ENCODE measurements at regions not wholly inside any gene's neighbourhood (a gene's known extent, or its start where the extent isn't known, plus 50 kb on each side); places are given as distances from the start of the nearest gene placed in this dataset.

DNA sequence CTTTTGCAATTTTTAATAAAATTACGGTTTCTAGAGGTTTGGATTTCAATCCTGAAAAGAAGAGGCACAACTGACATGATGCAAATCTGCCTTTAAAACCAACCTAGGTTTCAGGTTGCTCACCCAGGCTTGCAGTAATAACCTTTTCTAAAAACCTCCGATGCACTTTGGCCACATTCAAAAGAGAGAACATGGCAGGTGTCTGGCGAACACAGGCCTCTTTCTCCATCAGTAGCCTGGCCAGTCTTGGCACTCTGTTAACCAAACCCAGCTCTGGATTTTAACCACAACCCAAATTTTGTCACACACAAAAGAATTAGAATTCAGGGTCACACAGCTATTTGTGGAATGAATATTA, 55.8 kb upstream of the MAFB start:
- H3K27me3 Mint-ChIP-seq, result peaks cover 26% of the 10 kb centered on the region
- TF ChIP-seq, protein P1, sequence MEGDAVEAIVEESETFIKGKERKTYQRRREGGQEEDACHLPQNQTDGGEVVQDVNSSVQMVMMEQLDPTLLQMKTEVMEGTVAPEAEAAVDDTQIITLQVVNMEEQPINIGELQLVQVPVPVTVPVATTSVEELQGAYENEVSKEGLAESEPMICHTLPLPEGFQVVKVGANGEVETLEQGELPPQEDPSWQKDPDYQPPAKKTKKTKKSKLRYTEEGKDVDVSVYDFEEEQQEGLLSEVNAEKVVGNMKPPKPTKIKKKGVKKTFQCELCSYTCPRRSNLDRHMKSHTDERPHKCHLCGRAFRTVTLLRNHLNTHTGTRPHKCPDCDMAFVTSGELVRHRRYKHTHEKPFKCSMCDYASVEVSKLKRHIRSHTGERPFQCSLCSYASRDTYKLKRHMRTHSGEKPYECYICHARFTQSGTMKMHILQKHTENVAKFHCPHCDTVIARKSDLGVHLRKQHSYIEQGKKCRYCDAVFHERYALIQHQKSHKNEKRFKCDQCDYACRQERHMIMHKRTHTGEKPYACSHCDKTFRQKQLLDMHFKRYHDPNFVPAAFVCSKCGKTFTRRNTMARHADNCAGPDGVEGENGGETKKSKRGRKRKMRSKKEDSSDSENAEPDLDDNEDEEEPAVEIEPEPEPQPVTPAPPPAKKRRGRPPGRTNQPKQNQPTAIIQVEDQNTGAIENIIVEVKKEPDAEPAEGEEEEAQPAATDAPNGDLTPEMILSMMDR (IDR thresholded peaks at IDR 0.05; ENCODE audit: unreplicated experiment), result no peak
- H3K4me1 Mint-ChIP-seq (ENCODE audit: low read depth), result no peaks in the 10 kb centered on the region
- H3K27ac Mint-ChIP-seq, result no peak overlapping the region
- no peak overlapping the region for H3K4me3 Mint-ChIP-seq (ENCODE audit: low read depth)
- H3K36me3 Mint-ChIP-seq (ENCODE audit: insufficient read depth), result no peaks in the 10 kb centered on the region
- DNase-seq (ENCODE audit: low spot score, unreplicated experiment), result no peak
- H3K9me3 Mint-ChIP-seq (ENCODE audit: low read depth), result no peaks in the 10 kb centered on the region

DNA sequence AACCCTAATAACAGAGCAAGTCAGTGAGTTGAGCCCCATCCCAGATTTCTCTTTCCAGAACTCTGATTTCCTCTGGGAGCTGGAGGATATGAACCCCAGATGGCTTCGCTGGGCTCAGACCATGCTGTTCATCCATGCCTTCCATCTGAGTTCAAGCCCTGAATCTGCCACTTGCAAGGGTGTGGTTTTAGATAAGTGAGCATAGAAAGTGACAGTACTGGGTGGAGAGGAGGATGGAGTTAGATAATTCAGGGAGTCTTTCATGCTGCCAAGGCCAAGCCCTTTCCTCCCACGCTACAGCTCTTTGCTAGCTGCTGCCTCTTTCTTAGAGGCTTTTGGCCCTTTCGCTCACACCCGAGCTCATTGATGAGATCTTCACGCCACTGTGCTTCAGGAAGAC, 57.2 kb upstream of the MAFB start:
- TF ChIP-seq, protein P1 (IDR thresholded peaks at IDR 0.05; ENCODE audit: unreplicated experiment), result no peak
- Mint-ChIP-seq H3K27me3 (peaks cover 24% of the 10 kb centered on the region), H3K4me3 (ENCODE audit: low read depth) (no peak overlapping the region), H3K27ac (no peak overlapping the region), H3K4me1 (ENCODE audit: low read depth) (no peaks in the 10 kb centered on the region), H3K36me3 (ENCODE audit: insufficient read depth) (no peaks in the 10 kb centered on the region), H3K9me3 (ENCODE audit: low read depth) (no peaks in the 10 kb centered on the region)
- no peak for DNase-seq (ENCODE audit: low spot score, unreplicated experiment)

DNA sequence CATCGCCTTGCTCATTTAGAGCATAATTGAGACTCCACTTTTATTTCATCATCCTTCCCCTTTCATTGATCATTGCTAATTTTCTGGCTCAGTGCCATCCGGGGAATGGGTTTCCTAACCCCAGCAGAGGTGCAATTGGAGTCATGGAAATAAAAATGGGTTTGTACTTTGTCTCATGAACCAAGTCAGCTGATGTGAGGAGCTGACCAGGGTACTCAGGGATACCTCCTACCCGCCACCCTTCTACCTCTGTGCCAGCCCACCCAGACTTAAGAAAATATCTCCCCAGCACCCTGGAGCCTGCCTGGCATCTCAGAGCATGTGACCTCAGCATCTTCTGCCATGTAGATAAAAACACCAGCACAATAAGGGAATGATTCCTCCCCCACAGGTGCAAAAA, 59.1 kb upstream of the MAFB start:
- no peaks in the 10 kb centered on the region for H3K9me3 Mint-ChIP-seq (ENCODE audit: low read depth)

GRCh38 chr20:40749985-40750506, 61.0 kb upstream of the MAFB start:
- Mint-ChIP-seq H3K36me3 (ENCODE audit: insufficient read depth) (no peaks in the 10 kb centered on the region), H3K4me1 (ENCODE audit: low read depth) (no peaks in the 10 kb centered on the region), H3K4me3 (ENCODE audit: low read depth) (no peak overlapping the region), H3K27ac (no peak overlapping the region), H3K27me3 (peaks cover 18% of the 10 kb centered on the region), H3K9me3 (ENCODE audit: low read depth) (no peaks in the 10 kb centered on the region)
- no peak for DNase-seq (ENCODE audit: low spot score, unreplicated experiment)
- TF ChIP-seq, protein P1 (IDR thresholded peaks at IDR 0.05; ENCODE audit: unreplicated experiment), result no peak

More for the DNA sequence above, 59.1 kb upstream of the MAFB start:
- H3K27ac Mint-ChIP-seq, result no peak overlapping the region
- peaks cover 24% of the 10 kb centered on the region for H3K27me3 Mint-ChIP-seq
- H3K4me1 Mint-ChIP-seq (ENCODE audit: low read depth), result no peaks in the 10 kb centered on the region
- no peaks in the 10 kb centered on the region for H3K36me3 Mint-ChIP-seq (ENCODE audit: insufficient read depth)
- TF ChIP-seq, protein P1 (IDR thresholded peaks at IDR 0.05; ENCODE audit: unreplicated experiment), result no peak
- no peak for DNase-seq (ENCODE audit: low spot score, unreplicated experiment)
- H3K4me3 Mint-ChIP-seq (ENCODE audit: low read depth), result no peak overlapping the region

DNA sequence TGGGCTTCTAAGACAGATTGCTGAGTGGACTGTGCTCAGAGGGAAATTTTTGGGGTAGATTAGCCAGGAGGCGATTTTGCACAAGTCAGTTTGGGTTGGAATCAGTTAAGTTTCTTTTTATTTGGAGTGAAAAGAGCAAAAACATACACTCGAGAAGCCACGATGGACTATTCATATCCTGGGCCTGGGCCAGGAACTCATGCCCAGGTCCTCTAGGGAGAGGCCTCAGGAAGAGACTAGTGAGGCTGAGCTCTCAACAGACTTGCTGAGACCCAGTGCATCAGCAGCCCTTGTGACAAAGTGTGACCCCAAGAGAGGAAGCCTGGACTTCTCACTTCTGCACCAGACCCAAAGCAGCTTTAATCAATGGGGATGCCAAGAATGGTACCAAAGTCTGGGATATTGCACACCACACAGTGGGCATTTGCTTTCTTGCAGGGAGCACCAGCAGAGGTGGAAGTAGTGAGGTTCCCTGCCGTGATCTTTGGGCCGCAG, 61.6 kb upstream of the MAFB start:
- H3K27me3 Mint-ChIP-seq, result peaks cover 15% of the 10 kb centered on the region
- H3K9me3 Mint-ChIP-seq (ENCODE audit: low read depth), result no peaks in the 10 kb centered on the region
- DNase-seq (ENCODE audit: low spot score, unreplicated experiment), result no peak
- no peak overlapping the region for H3K27ac Mint-ChIP-seq
- no peaks in the 10 kb centered on the region for H3K4me1 Mint-ChIP-seq (ENCODE audit: low read depth)
- TF ChIP-seq, protein P1 (IDR thresholded peaks at IDR 0.05; ENCODE audit: unreplicated experiment), result no peak
- no peak overlapping the region for H3K4me3 Mint-ChIP-seq (ENCODE audit: low read depth)
- no peaks in the 10 kb centered on the region for H3K36me3 Mint-ChIP-seq (ENCODE audit: insufficient read depth)
